ENCODE measurements at regions not wholly inside any gene's neighbourhood (a gene's known extent, or its start where the extent isn't known, plus 50 kb on each side); places are given as distances from the start of the nearest gene placed in this dataset.
A peak's percentile ranks its signal among the peaks of the same experiment; 100 is the strongest.

DNA sequence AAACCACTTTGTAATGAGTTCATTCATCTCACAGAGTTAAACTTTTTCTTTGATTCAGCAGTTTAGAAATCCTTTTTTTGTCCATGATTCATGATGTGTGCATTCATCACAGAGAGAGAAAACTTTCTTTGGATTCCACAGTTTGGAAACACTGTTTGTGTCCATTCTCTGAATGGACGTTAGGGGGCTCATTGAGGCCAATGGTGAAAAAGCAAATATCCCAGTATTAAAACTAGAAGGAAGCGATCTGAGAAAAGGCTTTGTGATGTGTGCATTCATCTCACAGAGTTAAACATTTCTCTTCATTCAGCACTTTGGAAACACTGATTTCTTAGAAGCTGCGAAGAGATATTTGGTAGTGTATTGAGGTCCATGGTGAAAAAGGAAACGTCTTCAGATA is 155.6 kb upstream of the TRIM48 start:
- H3K27ac ChIP-seq (ENCODE audit: low read depth in 2 of 2, low read length in 1 of 2) = no peak overlapping the region
- H3K4me1 ChIP-seq (ENCODE audit: control insufficient read depth in 1 of 2, insufficient read depth in 2 of 2, low read depth in 1 of 2, low read length in 1 of 2) = no peaks in the 10 kb centered on the region
- no peaks in the 10 kb centered on the region for H3K27me3 ChIP-seq (ENCODE audit: insufficient read depth)
- H4K20me1 ChIP-seq (ENCODE audit: insufficient read depth) = no peaks in the 10 kb centered on the region
- no peaks in the 10 kb centered on the region for H3K9me2 ChIP-seq
- TF ChIP-seq, protein P1, sequence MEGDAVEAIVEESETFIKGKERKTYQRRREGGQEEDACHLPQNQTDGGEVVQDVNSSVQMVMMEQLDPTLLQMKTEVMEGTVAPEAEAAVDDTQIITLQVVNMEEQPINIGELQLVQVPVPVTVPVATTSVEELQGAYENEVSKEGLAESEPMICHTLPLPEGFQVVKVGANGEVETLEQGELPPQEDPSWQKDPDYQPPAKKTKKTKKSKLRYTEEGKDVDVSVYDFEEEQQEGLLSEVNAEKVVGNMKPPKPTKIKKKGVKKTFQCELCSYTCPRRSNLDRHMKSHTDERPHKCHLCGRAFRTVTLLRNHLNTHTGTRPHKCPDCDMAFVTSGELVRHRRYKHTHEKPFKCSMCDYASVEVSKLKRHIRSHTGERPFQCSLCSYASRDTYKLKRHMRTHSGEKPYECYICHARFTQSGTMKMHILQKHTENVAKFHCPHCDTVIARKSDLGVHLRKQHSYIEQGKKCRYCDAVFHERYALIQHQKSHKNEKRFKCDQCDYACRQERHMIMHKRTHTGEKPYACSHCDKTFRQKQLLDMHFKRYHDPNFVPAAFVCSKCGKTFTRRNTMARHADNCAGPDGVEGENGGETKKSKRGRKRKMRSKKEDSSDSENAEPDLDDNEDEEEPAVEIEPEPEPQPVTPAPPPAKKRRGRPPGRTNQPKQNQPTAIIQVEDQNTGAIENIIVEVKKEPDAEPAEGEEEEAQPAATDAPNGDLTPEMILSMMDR (IDR thresholded peaks at IDR 0.05) = 0 out of 2 replicates have a peak, but pooled peaks have one; percentile 10
- TF ChIP-seq ELF1 (IDR thresholded peaks at IDR 0.05) = no peak
- H3K4me2 ChIP-seq = no peak overlapping the region
- no peaks in the 10 kb centered on the region for H3K36me3 ChIP-seq (replicated peaks in 1 of 2; ENCODE audit: control insufficient read depth in 1 of 2, insufficient read depth in 2 of 2, low read length in 1 of 2)
- H3F3A ChIP-seq (replicated peaks; ENCODE audit: insufficient read depth) = no peaks in the 10 kb centered on the region
- WGBS (ENCODE audit: low lambda C conversion rate) = 10% methylated on average over 4 of the region's 4 CpGs
- DNase-seq = no peak
- ChIA-PET CTCF (no interaction called here), POLR2A (no interaction called here)
- H3K79me2 ChIP-seq (ENCODE audit: insufficient read depth) = no peaks in the 10 kb centered on the region
- H3K9ac ChIP-seq = no peak overlapping the region
- no peak overlapping the region for H3K4me3 ChIP-seq (ENCODE audit: low read depth in 2 of 2, low read length in 1 of 2)
- peaks cover 5% of the 10 kb centered on the region; the same call in 1 of the 2 replicates for H3K9me3 ChIP-seq
- H2AFZ ChIP-seq (ENCODE audit: low read depth) = no peak overlapping the region
